HS-27A (cell line): ENCODE measurements at regions not wholly inside any gene's neighbourhood (a gene's known extent, or its start where the extent isn't known, plus 50 kb on each side); places are given as distances from the start of the nearest gene placed in this dataset.

Experiments used
- DNase-seq: peaks from one replicate; pipeline ENCODE4 v3.0.0-alpha.2; 2012; ENCODE audit warnings: low read depth, missing footprints

- DNase-seq, result no peak
These were observed 70.2 kb downstream of the RND3 start for GRCh38 chr2:150417278-150417677.

GRCh38 chr2:150415022-150415421, 72.4 kb downstream of the RND3 start:
- DNase-seq, result no peak

GRCh38 chr2:150413910-150414309, 73.6 kb downstream of the RND3 start:
- no peak for DNase-seq

- no peak for DNase-seq
These were observed 74.1 kb downstream of the RND3 start for GRCh38 chr2:150413366-150413765.

GRCh38 chr2:150410809-150411208, 76.7 kb downstream of the RND3 start:
- DNase-seq, result peak; percentile 73

- DNase-seq, result no peak
These were observed 78.3 kb downstream of the RND3 start for GRCh38 chr2:150409196-150409595.

- no peak for DNase-seq
These were observed 83.3 kb downstream of the RND3 start for GRCh38 chr2:150404147-150404546.

GRCh38 chr2:150403457-150403856, 84.0 kb downstream of the RND3 start:
- DNase-seq, result no peak

- DNase-seq, result no peak
These were observed 84.5 kb downstream of the RND3 start for GRCh38 chr2:150402953-150403352.

GRCh38 chr2:150400849-150401248, 86.6 kb downstream of the RND3 start:
- DNase-seq, result no peak

- DNase-seq, result no peak
These were observed 94.9 kb downstream of the RND3 start for GRCh38 chr2:150392614-150393013.

GRCh38 chr2:150391779-150392178, 95.7 kb downstream of the RND3 start:
- DNase-seq, result no peak

GRCh38 chr2:150389447-150389846, 98.0 kb downstream of the RND3 start:
- no peak for DNase-seq

GRCh38 chr2:150388289-150388625, 99.2 kb downstream of the RND3 start:
- no peak for DNase-seq

GRCh38 chr2:150387586-150388288, 99.7 kb downstream of the RND3 start:
- no peak for DNase-seq

GRCh38 chr2:150385211-150385610, 102.3 kb downstream of the RND3 start:
- DNase-seq, result no peak

- no peak for DNase-seq
These were observed 103.9 kb downstream of the RND3 start for GRCh38 chr2:150383587-150383986.

GRCh38 chr2:150379166-150379565, 108.3 kb downstream of the RND3 start:
- no peak for DNase-seq

- no peak for DNase-seq
These were observed 108.8 kb downstream of the RND3 start for GRCh38 chr2:150378686-150379085.

GRCh38 chr2:150376553-150377335, 110.7 kb downstream of the RND3 start:
- no peak for DNase-seq

GRCh38 chr2:150375333-150375732, 112.1 kb downstream of the RND3 start:
- DNase-seq, result no peak

GRCh38 chr2:150374492-150374891, 113.0 kb downstream of the RND3 start:
- no peak for DNase-seq

- no peak for DNase-seq
These were observed 114.1 kb downstream of the RND3 start for GRCh38 chr2:150373374-150373773.
